B cell (primary cell): ENCODE measurements at regions not wholly inside any gene's neighbourhood (a gene's known extent, or its start where the extent isn't known, plus 50 kb on each side); places are given as distances from the start of the nearest gene placed in this dataset.

ENCODE experiments used
- ATAC-seq: fragments of 200-7000 bp; cut with Tn5 transposase; one replicate; pipeline ENCODE4 v1.10.0; 2021; ENCODE audit warnings: low read depth, mild to moderate bottlenecking, moderate number of reproducible peaks, moderate library complexity
- CTCF ChIA-PET: fragments of 350-600 bp; sonication (Branson Sonifier 250); formaldehyde crosslinking; loops from one replicate; lab custom pipeline; 2021; ENCODE audit warnings: antibody characterized with exemption, inconsistent platforms; lab: Charles Lee
- POLR2A ChIA-PET: fragments of 350-600 bp; sonication (Branson Sonifier 250); formaldehyde crosslinking; loops from one replicate; lab custom pipeline; 2021; ENCODE audit warnings: antibody characterized with exemption; lab: Charles Lee
- DNase-seq: peaks from one replicate; pipeline ENCODE4 v3.0.0; 2013
- H2AFZ ChIP-seq: 2 replicates; pipeline ENCODE4 v1.6.1; 2012; ENCODE audit warnings: mild to moderate bottlenecking, low read depth, low read length; ENCODE audit not compliant: insufficient read depth, poor library complexity, severe bottlenecking
- H3K27ac ChIP-seq, 2 donors: 1 replicate in 1 of 2; 2 replicates in 1 of 2; pipeline ENCODE4 v1.5.1; 2012 to 2013; ENCODE audit warnings: low read length in 2 of 2, mild to moderate bottlenecking in 2 of 2, moderate library complexity in 1 of 2
- H3K27me3 ChIP-seq, 4 experiments: fragments of 200-600 bp in 1 of 4; sonication (generic) in 1 of 4; replicated peaks in 1 of 4; 1 replicate in 2 of 4; 2 replicates in 2 of 4; pipeline versions ENCODE4 v1.6.1 to v1.7.0; 2013 to 2016; ENCODE audit warnings: low read length in 3 of 4, mild to moderate bottlenecking in 2 of 4, mixed read lengths in 1 of 4, moderate library complexity in 1 of 4; ENCODE audit not compliant: insufficient read depth in 4 of 4, control insufficient read depth in 3 of 4; ENCODE audit errors: control extremely low read depth in 1 of 4
- H3K36me3 ChIP-seq, 2 experiments: replicated peaks in 1 of 2; 1 replicate in 1 of 2; 2 replicates in 1 of 2; pipeline versions ENCODE4 v1.6.1 to v1.7.1; 2013; ENCODE audit warnings: low read length in 1 of 2; ENCODE audit not compliant: insufficient read depth in 2 of 2, control insufficient read depth in 1 of 2; ENCODE audit errors: control extremely low read depth in 1 of 2, extremely low read depth in 1 of 2
- H3K4me1 ChIP-seq, 2 donors: fragments of 200-600 bp in 1 of 2; sonication (generic) in 1 of 2; 1 replicate in 1 of 2; 2 replicates in 1 of 2; pipeline versions ENCODE4 v1.5.1 to v1.6.1; 2013 to 2017; ENCODE audit warnings: low read length in 2 of 2; ENCODE audit not compliant: control insufficient read depth in 2 of 2, insufficient read depth in 2 of 2
- H3K4me2 ChIP-seq: replicated peaks from 2 replicates; pipeline ENCODE3; 2012; ENCODE audit warnings: mild to moderate bottlenecking, low read depth, low read length; ENCODE audit not compliant: poor library complexity, severe bottlenecking
- H3K4me3 ChIP-seq, 5 experiments: fragments of 200-600 bp in 1 of 5; sonication (generic) in 1 of 5; 1 replicate in 3 of 5; 2 replicates in 2 of 5; pipeline versions ENCODE4 v1.5.1 to v1.7.0; 2011 to 2016; ENCODE audit warnings: low read length in 4 of 5, mild to moderate bottlenecking in 4 of 5, low read depth in 2 of 5, control low read depth in 1 of 5, moderate library complexity in 1 of 5; ENCODE audit not compliant: insufficient read depth in 1 of 5; ENCODE audit errors: control extremely low read depth in 1 of 5, extremely low read depth in 1 of 5
- H3K79me2 ChIP-seq: fragments of 200-600 bp; sonication (generic); one replicate; pipeline ENCODE4 v1.6.0; 2016; ENCODE audit warnings: low read length; ENCODE audit not compliant: control insufficient read depth, insufficient read depth
- H3K9ac ChIP-seq: fragments of 200-600 bp; sonication (generic); 2 replicates; pipeline ENCODE4 v1.6.1; 2017; ENCODE audit warnings: mild to moderate bottlenecking, low read length, moderate library complexity
- H3K9me3 ChIP-seq, 3 donors: one replicate each; pipeline versions ENCODE4 v1.6.1 to v1.7.1; 2013; ENCODE audit warnings: low read length in 2 of 3; ENCODE audit not compliant: control insufficient read depth in 2 of 3, insufficient read depth in 1 of 3; ENCODE audit errors: control extremely low read depth in 1 of 3
- H4K20me1 ChIP-seq: 2 replicates; pipeline ENCODE4 v1.6.0; 2012; ENCODE audit warnings: mild to moderate bottlenecking, low read length; ENCODE audit not compliant: insufficient read depth, control insufficient read depth, poor library complexity, severe bottlenecking
- H3K27ac Mint-ChIP-seq: one replicate; pipeline ENCODE4 v1.8.0; 2021; ENCODE audit warnings: mixed read lengths
- H3K27me3 Mint-ChIP-seq: one replicate; pipeline ENCODE4 v1.8.0; 2021; ENCODE audit warnings: mixed read lengths
- H3K4me1 Mint-ChIP-seq: one replicate; pipeline ENCODE4 v1.8.0; 2021; ENCODE audit warnings: mixed read lengths
- H3K4me3 Mint-ChIP-seq: one replicate; pipeline ENCODE4 v1.8.0; 2021; ENCODE audit warnings: mixed read lengths
- H3K9me3 Mint-ChIP-seq: one replicate; pipeline ENCODE4 v1.8.0; 2022; ENCODE audit warnings: mixed read lengths; ENCODE audit not compliant: insufficient read depth
- CTCF ChIP-seq: fragments of 200-600 bp; IDR thresholded peaks from one replicate; pipeline ENCODE4 v1.8.0; 2022; ENCODE audit warnings: antibody characterized with exemption, mild to moderate bottlenecking
- EZH2 ChIP-seq: IDR thresholded peaks from 2 replicates; pipeline ENCODE4 v1.6.1; 2012; ENCODE audit warnings: borderline replicate concordance, low read depth, mild to moderate bottlenecking, moderate library complexity, low read length; ENCODE audit not compliant: insufficient read depth, poor library complexity, severe bottlenecking
- WGBS: methylation state at CpG from one replicate; pipeline ENCODE4 v1.1.5; 2013; ENCODE audit warnings: missing lambda C conversion rate; ENCODE audit not compliant: insufficient coverage; 5-methylcytosine and 5-hydroxymethylcytosine counted together
- intact Hi-C: fragments of 100-400 bp; cut with micrococcal nuclease; formaldehyde crosslinking; loops from one replicate; pipeline ENCODE4 v1.10.0; 2022

DNA sequence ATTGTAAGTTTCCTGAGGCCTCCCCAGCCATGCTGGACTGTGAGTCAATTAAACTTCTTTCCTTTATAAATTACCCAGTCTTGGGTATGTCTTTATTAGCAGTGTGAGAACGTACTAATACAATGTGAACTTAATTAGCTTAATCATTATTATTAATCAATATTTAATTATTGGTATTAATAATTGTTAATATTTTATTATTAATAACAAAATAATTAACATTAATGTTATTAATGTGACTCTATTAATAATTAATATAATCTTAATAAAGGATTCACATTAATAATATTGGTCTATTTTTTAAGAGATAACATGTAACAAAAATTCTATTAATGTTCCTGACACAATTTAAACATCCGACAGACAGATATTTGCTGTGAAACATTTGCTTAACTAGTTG lies 164.9 kb upstream of the ATF7IP start:
- intact Hi-C loops, result no loop called here
- TF ChIP-seq CTCF, result no peak
- no peak for TF ChIP-seq EZH2
- Mint-ChIP-seq H3K27me3 (no peaks in the 10 kb centered on the region), H3K27ac (no peak overlapping the region), H3K4me1 (no peaks in the 10 kb centered on the region), H3K4me3 (no peak overlapping the region), H3K9me3 (peaks cover 3% of the 10 kb centered on the region)
- no peak overlapping the region for H3K4me2 ChIP-seq
- no peaks in the 10 kb centered on the region for H3K27me3 ChIP-seq
- no peaks in the 10 kb centered on the region for H3K4me1 ChIP-seq
- ChIA-PET POLR2A (no interaction called here), CTCF (interaction anchor here (1.4 kb wide), 1 partner anchor 14 kb away, joined by 4 read pairs; no protein-coding TSS in a partner anchor)
- no peak overlapping the region for H2AFZ ChIP-seq
- no peak overlapping the region for H3K9ac ChIP-seq
- no peak for ATAC-seq
- H3K27ac ChIP-seq, result no peak overlapping the region
- WGBS, result no CpG with 5 or more reads among the region's 2 CpGs
- H3K36me3 ChIP-seq, result no peaks in the 10 kb centered on the region
- H4K20me1 ChIP-seq, result no peaks in the 10 kb centered on the region
- H3K4me3 ChIP-seq, result no peak overlapping the region
- DNase-seq, result no peak
- H3K9me3 ChIP-seq, result peaks cover 3 to 6% (median 5%) of the 10 kb centered on the region in 3 donors
- no peaks in the 10 kb centered on the region for H3K79me2 ChIP-seq

DNA sequence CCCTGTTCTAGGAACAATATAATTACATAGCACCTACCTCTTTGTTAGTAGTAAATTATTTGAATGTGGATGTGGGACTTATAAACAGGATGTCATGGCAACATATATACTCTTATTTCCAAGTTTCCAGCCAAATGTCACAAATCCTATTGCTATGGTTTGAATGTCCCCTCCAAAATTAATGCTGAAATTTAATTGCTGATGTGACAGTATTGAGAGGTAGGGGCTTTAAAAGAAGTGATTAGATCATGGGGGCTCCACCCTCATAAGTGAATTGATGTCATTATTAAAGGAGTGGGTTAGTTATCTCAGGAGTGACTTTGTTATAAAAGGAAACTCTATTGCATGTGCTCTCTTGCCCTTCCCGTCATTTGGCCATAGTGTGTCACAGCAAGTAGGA lies 164.2 kb upstream of the ATF7IP start:
- H3K4me2 ChIP-seq, result no peak overlapping the region
- no peak overlapping the region for H3K27ac ChIP-seq
- no peaks in the 10 kb centered on the region for H3K27me3 ChIP-seq
- H3K4me3 Mint-ChIP-seq, result no peak overlapping the region
- H2AFZ ChIP-seq, result no peak overlapping the region
- POLR2A ChIA-PET, result no interaction called here
- no peak overlapping the region for H3K4me3 ChIP-seq
- peaks cover 3 to 6% (median 5%) of the 10 kb centered on the region in 3 donors for H3K9me3 ChIP-seq
- no peaks in the 10 kb centered on the region for H3K79me2 ChIP-seq
- no peaks in the 10 kb centered on the region for H3K4me1 Mint-ChIP-seq
- DNase-seq, result no peak
- no peaks in the 10 kb centered on the region for H3K36me3 ChIP-seq
- H3K27me3 Mint-ChIP-seq, result no peaks in the 10 kb centered on the region
- H3K4me1 ChIP-seq, result no peaks in the 10 kb centered on the region
- TF ChIP-seq EZH2, result no peak
- no peak for TF ChIP-seq CTCF
- H3K9ac ChIP-seq, result no peak overlapping the region
- H3K27ac Mint-ChIP-seq, result no peak overlapping the region
- H3K9me3 Mint-ChIP-seq, result peaks cover 3% of the 10 kb centered on the region
- WGBS, result no CpG with 5 or more reads among the region's 1 CpG
- ATAC-seq, result no peak
- H4K20me1 ChIP-seq, result no peaks in the 10 kb centered on the region
- CTCF ChIA-PET, result no interaction called here
- intact Hi-C loops, result no loop called here
